AG09309 (cell line): ENCODE measurements at regions not wholly inside any gene's neighbourhood (a gene's known extent, or its start where the extent isn't known, plus 50 kb on each side); places are given as distances from the start of the nearest gene placed in this dataset.
"Not testable (repeated sequence)": the region's sequence is repeated elsewhere in the genome, so short reads cannot be mapped to it uniquely, and the experiment has no call there.

Source experiments
- DNase-seq: peaks from one replicate; pipeline ENCODE4 v3.0.0-alpha.2; 2010; ENCODE audit warnings: low read depth
- H3K4me3 ChIP-seq: 2 replicates; pipeline ENCODE4 v1.5.1; 2011; ENCODE audit warnings: mild to moderate bottlenecking, low read depth, low read length, moderate library complexity; ENCODE audit not compliant: control insufficient read depth
- CTCF ChIP-seq: IDR thresholded peaks from 2 replicates; pipeline ENCODE4 v1.5.1; 2011; ENCODE audit warnings: mild to moderate bottlenecking, low read depth, low read length, inconsistent platforms; ENCODE audit not compliant: insufficient read depth, control insufficient read depth; ENCODE audit errors: missing control alignments

DNA sequence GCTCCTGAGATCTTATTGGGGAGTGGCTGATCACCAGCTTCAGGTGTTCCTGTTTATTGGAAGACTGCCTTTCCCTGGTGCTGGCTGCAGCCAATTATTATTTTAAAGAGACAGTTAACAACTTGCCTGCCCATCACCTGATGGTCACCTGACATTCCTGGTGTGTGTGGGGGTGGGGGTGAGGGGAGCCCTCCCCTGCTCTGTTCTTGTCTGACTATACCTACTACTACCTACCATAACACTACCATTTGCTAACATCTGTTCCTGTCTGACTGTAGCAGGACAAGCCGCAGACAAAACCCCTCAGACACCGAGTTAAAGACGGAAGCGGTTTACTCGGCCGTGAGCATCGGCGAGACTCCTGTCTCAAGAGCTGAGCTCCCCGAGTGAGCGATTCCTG is 54.9 kb upstream of the NBPF3 start:
- no peak for TF ChIP-seq CTCF
- no peak for DNase-seq
- no peak overlapping the region for H3K4me3 ChIP-seq

DNA sequence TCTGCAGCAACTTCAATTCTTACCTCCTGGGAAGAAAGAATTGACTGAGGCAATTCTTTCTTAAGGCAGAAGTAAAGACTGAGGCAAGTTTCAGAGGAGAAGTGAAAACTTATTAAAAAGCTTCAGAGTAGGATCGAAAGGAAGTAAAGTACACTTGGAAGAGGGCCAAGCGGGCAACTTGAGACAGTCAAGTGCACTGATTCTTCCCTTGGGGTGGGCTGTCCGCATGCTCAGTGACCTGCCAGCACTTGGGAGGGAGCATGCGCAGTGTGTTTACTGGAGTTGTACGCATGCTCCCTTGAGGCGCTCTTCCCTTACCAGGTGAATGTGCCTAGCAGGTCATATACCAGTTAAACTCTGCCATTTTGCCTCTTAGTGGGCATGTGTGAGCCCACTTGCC is 55.3 kb upstream of the NBPF3 start:
- no peak overlapping the region for H3K4me3 ChIP-seq
- no peak for DNase-seq
- TF ChIP-seq CTCF: no peak

- no peak for TF ChIP-seq CTCF
- DNase-seq: no peak
- H3K4me3 ChIP-seq: no peak overlapping the region
Observed at GRCh38 chr1:21383785-21384401, 56.0 kb upstream of the NBPF3 start.

DNA sequence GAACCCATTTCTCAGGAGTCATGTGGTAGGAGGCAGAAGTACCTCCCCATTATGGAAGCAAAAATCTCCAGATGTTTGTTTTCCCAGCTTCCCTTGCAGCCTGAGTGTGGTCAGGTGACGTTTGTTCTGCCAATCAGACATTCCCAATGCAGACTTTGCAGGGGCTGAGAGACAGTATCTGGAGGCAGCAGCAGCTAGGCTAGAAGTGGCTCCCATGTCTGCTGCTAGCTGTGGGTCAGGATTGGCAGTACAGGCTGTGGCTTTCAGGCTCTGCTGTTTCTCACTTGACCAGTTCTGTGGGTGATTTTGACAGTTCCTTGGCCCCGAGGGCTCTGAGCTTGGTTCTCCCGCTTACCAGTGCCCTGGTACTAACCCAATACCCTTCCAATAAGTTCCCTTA is 58.6 kb upstream of the NBPF3 start:
- TF ChIP-seq CTCF: no peak
- H3K4me3 ChIP-seq: no peak overlapping the region
- no peak for DNase-seq

- not testable (repeated sequence) for DNase-seq, H3K4me3 ChIP-seq
Observed at GRCh38 chr1:21380147-21380546, 59.8 kb upstream of the NBPF3 start.

DNA sequence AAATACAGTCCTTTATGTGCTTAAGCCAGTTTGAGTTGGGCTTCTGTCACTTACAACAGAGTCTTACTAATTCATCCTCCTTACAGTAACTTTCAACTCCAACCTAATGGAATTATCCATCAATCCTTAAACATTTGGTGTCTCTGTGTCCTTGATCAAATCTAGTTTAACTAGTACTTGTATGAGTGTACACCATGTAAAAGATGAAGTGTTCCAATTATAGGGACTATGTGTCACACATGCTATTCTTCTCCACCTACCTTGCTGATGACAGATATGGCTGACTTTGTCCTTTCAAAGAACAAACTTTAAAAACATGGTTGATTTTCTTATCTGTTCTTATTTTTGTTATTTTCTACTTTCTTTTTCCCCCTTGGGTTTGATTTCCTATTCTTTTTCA is 60.4 kb upstream of the NBPF3 start:
- TF ChIP-seq CTCF: no peak

GRCh38 chr1:21378705-21379494 is 61.0 kb upstream of the NBPF3 start:
- no peak for DNase-seq
- no peak overlapping the region for H3K4me3 ChIP-seq
- no peak for TF ChIP-seq CTCF

More for the DNA sequence above, 60.4 kb upstream of the NBPF3 start:
- no peak for DNase-seq
- H3K4me3 ChIP-seq: no peak overlapping the region
